HG03097 (cell line): ENCODE measurements at regions not wholly inside any gene's neighbourhood (a gene's known extent, or its start where the extent isn't known, plus 50 kb on each side); places are given as distances from the start of the nearest gene placed in this dataset.

Experiments used
- ATAC-seq: cut with Tn5 transposase; IDR thresholded peaks from one replicate; pipeline ENCODE4 v1.9.1; 2021; ENCODE audit not compliant: unreplicated experiment, low FRiP score

- no peak for ATAC-seq
These were observed 498.3 kb downstream of the FOXG1 start for GRCh38 chr14:29264865-29265264.

- ATAC-seq, result no peak
These were observed 499.3 kb downstream of the FOXG1 start for GRCh38 chr14:29265852-29266251.

GRCh38 chr14:29271669-29272068, 505.1 kb downstream of the FOXG1 start:
- no peak for ATAC-seq

GRCh38 chr14:29273513-29273912, 506.9 kb downstream of the FOXG1 start:
- ATAC-seq, result no peak

- no peak for ATAC-seq
These were observed 508.5 kb downstream of the FOXG1 start for GRCh38 chr14:29274890-29275596.

- ATAC-seq, result no peak
These were observed 512.0 kb downstream of the FOXG1 start for GRCh38 chr14:29278301-29279263.

GRCh38 chr14:29282169-29282568, 515.6 kb downstream of the FOXG1 start:
- ATAC-seq, result no peak

GRCh38 chr14:29290441-29290840, 523.9 kb downstream of the FOXG1 start:
- ATAC-seq, result no peak

- ATAC-seq, result no peak
These were observed 532.8 kb downstream of the FOXG1 start for GRCh38 chr14:29299372-29299771.

GRCh38 chr14:29301571-29301970, 535.0 kb downstream of the FOXG1 start:
- no peak for ATAC-seq

GRCh38 chr14:29310210-29310609, 543.6 kb downstream of the FOXG1 start:
- no peak for ATAC-seq

GRCh38 chr14:29310757-29311156, 544.2 kb downstream of the FOXG1 start:
- no peak for ATAC-seq

- ATAC-seq, result no peak
These were observed 545.4 kb downstream of the FOXG1 start for GRCh38 chr14:29311983-29312382.

GRCh38 chr14:29316936-29317335, 550.3 kb downstream of the FOXG1 start:
- no peak for ATAC-seq

- ATAC-seq, result no peak
These were observed 550.8 kb downstream of the FOXG1 start for GRCh38 chr14:29317423-29317822.

GRCh38 chr14:29320286-29320685, 553.7 kb downstream of the FOXG1 start:
- no peak for ATAC-seq

GRCh38 chr14:29321646-29322045, 555.1 kb downstream of the FOXG1 start:
- ATAC-seq, result no peak

- no peak for ATAC-seq
These were observed 573.0 kb downstream of the FOXG1 start for GRCh38 chr14:29339494-29340172.

GRCh38 chr14:29348504-29348903, 579.1 kb downstream of the PRKD1 start:
- ATAC-seq, result no peak

- no peak for ATAC-seq
These were observed 577.2 kb downstream of the PRKD1 start for GRCh38 chr14:29350496-29350895.
